ENCODE measurements at regions not wholly inside any gene's neighbourhood (a gene's known extent, or its start where the extent isn't known, plus 50 kb on each side); places are given as distances from the start of the nearest gene placed in this dataset.
"Not testable (repeated sequence)": the region's sequence is repeated elsewhere in the genome, so short reads cannot be mapped to it uniquely, and the experiment has no call there.

DNA sequence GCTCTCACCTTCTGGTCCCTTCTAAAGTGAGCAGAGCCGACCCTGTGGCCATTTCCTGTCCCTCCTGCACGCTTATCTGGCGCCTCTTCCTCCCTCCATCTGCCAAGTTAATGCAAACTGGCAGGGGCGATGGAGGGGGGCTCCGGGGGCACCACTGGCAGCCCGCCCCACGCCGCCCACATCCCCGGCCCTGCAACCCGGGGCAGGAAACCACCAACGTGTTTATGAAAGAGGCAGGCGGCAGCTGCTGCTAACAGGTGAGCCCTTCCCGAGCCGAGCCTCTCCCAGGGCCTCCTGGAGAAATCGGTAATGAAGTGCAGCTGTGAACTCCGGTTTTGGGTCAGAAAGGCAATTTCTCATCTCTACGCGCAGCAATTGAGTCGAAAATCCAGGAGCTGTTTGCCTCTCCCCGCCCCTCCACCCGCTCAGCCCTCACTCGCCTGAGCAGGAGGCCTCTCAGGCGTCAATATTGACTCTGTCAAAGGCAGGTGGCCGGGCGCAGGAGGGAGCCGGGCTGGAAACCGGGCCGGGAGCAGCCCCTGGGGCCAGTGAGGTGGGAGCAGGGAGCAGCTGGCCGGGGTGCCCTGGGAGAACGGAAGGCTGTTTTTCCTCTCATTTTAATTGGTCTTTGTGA is 164.4 kb upstream of the GSE1 start:
- peaks cover 70% of the 10 kb centered on the region for H3K27me3 ChIP-seq (ENCODE audit: control insufficient read depth, insufficient read depth, low read length)
- TF ChIP-seq, protein P1, sequence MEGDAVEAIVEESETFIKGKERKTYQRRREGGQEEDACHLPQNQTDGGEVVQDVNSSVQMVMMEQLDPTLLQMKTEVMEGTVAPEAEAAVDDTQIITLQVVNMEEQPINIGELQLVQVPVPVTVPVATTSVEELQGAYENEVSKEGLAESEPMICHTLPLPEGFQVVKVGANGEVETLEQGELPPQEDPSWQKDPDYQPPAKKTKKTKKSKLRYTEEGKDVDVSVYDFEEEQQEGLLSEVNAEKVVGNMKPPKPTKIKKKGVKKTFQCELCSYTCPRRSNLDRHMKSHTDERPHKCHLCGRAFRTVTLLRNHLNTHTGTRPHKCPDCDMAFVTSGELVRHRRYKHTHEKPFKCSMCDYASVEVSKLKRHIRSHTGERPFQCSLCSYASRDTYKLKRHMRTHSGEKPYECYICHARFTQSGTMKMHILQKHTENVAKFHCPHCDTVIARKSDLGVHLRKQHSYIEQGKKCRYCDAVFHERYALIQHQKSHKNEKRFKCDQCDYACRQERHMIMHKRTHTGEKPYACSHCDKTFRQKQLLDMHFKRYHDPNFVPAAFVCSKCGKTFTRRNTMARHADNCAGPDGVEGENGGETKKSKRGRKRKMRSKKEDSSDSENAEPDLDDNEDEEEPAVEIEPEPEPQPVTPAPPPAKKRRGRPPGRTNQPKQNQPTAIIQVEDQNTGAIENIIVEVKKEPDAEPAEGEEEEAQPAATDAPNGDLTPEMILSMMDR (IDR thresholded peaks at IDR 0.05; ENCODE audit: insufficient read depth, low read length, poor library complexity, severe bottlenecking), result no peak
- no peak overlapping the region for H3K4me3 ChIP-seq (ENCODE audit: low read depth, low read length)
- no peaks in the 10 kb centered on the region for H3K36me3 ChIP-seq (ENCODE audit: control insufficient read depth, insufficient read depth, low read length)
- no peak for DNase-seq (ENCODE audit: low read depth)

DNA sequence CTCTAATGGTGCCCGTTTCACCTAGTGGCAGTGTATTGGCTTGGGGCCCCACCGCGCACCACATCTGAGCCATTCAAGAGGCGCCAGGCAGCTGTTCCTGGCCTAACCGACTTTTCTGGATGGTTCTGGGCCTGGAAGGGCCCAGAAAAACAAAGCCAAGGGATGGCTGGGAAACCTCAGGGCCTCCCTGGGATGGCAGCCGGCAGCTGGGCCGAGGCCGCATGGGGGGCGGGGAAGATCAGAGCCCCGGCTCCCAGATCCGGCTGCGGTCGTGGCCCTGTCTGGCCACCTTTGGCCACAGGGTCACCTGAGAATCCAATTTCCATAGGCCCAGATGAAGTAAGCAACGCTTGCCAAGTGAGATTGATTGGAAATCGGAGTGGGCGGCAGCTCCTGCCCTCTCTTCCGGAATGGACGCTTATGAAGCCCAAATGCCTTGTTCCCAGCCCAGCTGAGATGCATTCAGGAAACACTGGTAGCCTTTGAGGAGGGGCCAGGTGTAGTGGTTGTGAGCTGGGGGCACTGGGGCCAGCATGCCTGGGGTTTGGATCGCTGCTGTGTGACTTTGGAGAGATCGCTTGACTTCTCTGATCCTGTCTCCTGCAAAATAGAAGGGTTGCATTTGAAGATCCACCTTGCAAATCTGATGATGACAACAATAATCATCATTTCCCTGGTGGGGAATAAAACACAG is 163.8 kb upstream of the GSE1 start:
- Histone ChIP-seq H3K4me3 (ENCODE audit: low read depth, low read length) (no peak overlapping the region), H3K27me3 (ENCODE audit: control insufficient read depth, insufficient read depth, low read length) (peaks cover 74% of the 10 kb centered on the region), H3K36me3 (ENCODE audit: control insufficient read depth, insufficient read depth, low read length) (no peaks in the 10 kb centered on the region)
- DNase-seq (ENCODE audit: low read depth), result no peak
- TF ChIP-seq, protein P1 (IDR thresholded peaks at IDR 0.05; ENCODE audit: insufficient read depth, low read length, poor library complexity, severe bottlenecking), result no peak

DNA sequence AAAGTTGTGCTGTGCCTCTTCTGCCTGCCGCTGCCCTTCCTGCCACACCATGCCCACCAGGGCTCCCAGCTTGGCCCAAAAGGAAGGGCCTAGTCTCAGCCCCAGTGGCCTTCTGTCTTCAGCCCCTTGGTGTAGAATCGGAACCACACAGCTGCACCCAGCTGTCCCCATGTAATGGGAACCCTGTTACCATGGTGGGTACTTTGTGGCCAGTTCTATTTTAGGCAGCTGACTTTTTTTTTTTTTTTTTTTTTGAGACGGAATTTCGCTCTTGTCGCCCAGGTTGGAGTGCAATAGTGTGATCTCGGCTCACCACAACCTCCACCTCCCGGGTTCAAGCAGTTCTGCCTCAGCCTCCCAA is 163.3 kb upstream of the GSE1 start:
- no peak for DNase-seq (ENCODE audit: low read depth)
- H3K27me3 ChIP-seq (ENCODE audit: control insufficient read depth, insufficient read depth, low read length), result peaks cover 73% of the 10 kb centered on the region
- no peaks in the 10 kb centered on the region for H3K36me3 ChIP-seq (ENCODE audit: control insufficient read depth, insufficient read depth, low read length)
- H3K4me3 ChIP-seq (ENCODE audit: low read depth, low read length), result no peak overlapping the region
- TF ChIP-seq, protein P1 (IDR thresholded peaks at IDR 0.05; ENCODE audit: insufficient read depth, low read length, poor library complexity, severe bottlenecking), result no peak

DNA sequence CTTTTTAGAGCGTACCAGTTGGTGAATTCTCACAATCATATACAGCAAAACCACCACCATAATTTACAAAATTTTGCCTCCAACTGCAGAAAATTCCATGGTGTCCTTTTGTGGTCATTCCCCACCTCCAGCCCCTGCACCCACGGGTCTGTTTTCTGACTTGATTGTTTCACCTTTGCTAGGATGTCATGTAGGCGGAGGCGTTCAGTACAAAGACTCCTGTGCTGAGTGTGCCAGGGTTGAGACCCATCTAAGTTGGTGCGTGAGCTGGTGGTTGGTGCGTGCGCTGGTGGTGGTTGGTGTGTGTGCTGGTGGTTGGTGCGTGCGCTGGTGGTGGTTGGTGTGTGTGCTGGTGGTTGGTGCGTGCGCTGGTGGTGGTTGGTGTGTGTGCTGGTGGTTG is 162.0 kb upstream of the GSE1 start:
- H3K36me3 ChIP-seq (ENCODE audit: control insufficient read depth, insufficient read depth, low read length); H3K4me3 ChIP-seq (ENCODE audit: low read depth, low read length); DNase-seq (ENCODE audit: low read depth): not testable (repeated sequence)
- H3K27me3 ChIP-seq (ENCODE audit: control insufficient read depth, insufficient read depth, low read length), result peaks cover 70% of the 10 kb centered on the region

DNA sequence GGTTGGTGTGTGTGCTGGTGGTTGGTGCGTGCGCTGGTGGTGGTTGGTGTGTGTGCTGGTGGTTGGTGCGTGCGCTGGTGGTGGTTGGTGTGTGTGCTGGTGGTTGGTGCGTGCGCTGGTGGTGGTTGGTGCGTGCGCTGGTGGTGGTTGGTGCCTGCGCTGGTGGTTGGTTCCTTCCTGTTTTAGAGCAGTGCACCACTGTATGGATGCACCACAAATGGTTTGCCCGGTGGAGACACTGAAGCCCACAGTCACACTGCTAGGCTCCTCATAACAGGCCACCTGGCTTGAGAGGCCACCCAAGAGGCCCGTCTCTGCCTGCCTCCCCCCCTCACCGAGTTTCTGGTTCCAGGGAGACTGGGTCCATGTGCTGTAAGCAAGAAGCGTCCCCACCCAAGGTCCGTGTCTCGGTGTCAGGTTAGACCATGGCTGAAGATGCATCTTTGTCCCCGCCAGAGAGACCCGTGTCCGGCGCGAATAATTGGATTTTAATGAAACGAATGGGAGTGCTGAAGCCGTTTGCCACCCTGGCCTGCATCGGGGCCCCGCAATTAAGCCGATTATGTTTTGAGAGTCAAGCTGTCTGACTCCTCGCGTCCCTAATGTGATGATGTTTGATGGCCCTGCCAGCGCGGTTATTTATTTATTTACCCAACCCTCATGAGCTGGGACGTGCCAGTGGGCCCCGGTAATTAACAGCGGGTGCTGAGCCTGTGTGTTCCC is 161.3 kb upstream of the GSE1 start:
- Histone ChIP-seq H3K4me3 (ENCODE audit: low read depth, low read length) (no peak overlapping the region), H3K36me3 (ENCODE audit: control insufficient read depth, insufficient read depth, low read length) (no peaks in the 10 kb centered on the region), H3K27me3 (ENCODE audit: control insufficient read depth, insufficient read depth, low read length) (peaks cover 70% of the 10 kb centered on the region)
- TF ChIP-seq, protein P1 (IDR thresholded peaks at IDR 0.05; ENCODE audit: insufficient read depth, low read length, poor library complexity, severe bottlenecking), result no peak
- no peak for DNase-seq (ENCODE audit: low read depth)

DNA sequence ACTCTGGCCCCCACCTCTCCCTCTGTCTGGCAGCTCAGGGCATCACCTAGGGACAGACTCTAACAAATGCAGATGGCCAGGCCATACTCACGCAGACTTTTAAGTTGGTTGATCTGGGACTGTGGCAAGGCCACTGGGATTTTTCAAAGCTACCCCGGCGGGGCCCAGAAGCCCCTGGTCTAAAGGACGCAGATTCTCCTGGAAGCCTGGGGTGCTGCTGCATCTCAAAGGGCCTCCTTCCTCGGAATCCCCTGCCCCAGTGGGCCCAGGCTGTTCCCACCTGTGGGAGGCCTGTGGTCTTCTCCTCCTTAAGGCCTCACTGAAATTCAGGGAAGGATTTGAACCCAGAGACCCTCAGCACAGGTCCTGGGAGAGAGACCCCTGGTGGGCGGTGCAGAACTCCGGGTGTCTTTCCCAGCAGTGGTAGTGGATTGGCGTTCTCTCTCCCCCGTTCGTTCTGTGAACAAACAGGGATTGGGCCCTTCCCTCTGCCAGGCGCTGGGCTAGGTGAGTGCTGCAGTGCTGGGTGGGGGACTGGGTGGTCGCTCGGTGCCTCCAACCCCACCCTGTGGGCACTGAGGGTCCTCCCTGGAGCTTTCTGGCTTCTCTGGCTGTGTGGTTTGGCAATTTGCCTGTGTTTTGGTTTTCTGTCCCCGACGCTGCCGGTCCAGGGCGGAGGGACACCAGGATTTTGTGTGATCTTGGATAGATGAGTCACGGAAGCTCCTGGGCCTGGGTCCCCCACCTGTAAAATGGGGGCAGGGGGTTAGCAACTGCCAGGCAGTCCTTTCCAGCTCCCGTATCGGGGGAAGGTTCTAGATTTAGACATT is 160.5 kb upstream of the GSE1 start:
- H3K36me3 ChIP-seq (ENCODE audit: control insufficient read depth, insufficient read depth, low read length), result no peaks in the 10 kb centered on the region
- H3K4me3 ChIP-seq (ENCODE audit: low read depth, low read length), result no peak overlapping the region
- TF ChIP-seq, protein P1 (IDR thresholded peaks at IDR 0.05; ENCODE audit: insufficient read depth, low read length, poor library complexity, severe bottlenecking), result peak; percentile 3
- DNase-seq (ENCODE audit: low read depth), result no peak
- peaks cover 75% of the 10 kb centered on the region for H3K27me3 ChIP-seq (ENCODE audit: control insufficient read depth, insufficient read depth, low read length)

Measured in kidney epithelial cell (primary cell).